ENCODE measurements at regions not wholly inside any gene's neighbourhood (a gene's known extent, or its start where the extent isn't known, plus 50 kb on each side); places are given as distances from the start of the nearest gene placed in this dataset.

- DNase-seq (ENCODE audit: low read depth), result no peak
- no peak overlapping the region for H3K4me3 ChIP-seq (ENCODE audit: low read depth, low read length)
- TF ChIP-seq CTCF (conservative IDR thresholded peaks at IDR 0.05; ENCODE audit: low read depth, low read length), result no peak
Measured at GRCh38 chr11:28675183-28675582, 567.0 kb downstream of the METTL15 start.

GRCh38 chr11:28674433-28675103 is 566.4 kb downstream of the METTL15 start:
- DNase-seq (ENCODE audit: low read depth), result peak; percentile 68
- TF ChIP-seq CTCF (conservative IDR thresholded peaks at IDR 0.05; ENCODE audit: low read depth, low read length), result peak; percentile 69
- no peak overlapping the region for H3K4me3 ChIP-seq (ENCODE audit: low read depth, low read length)

GRCh38 chr11:28673691-28674432 is 565.7 kb downstream of the METTL15 start:
- TF ChIP-seq CTCF (conservative IDR thresholded peaks at IDR 0.05; ENCODE audit: low read depth, low read length), result no peak
- DNase-seq (ENCODE audit: low read depth), result no peak
- H3K4me3 ChIP-seq (ENCODE audit: low read depth, low read length), result no peak overlapping the region

GRCh38 chr11:28671274-28671673 is 563.1 kb downstream of the METTL15 start:
- no peak for DNase-seq (ENCODE audit: low read depth)
- no peak for TF ChIP-seq CTCF (conservative IDR thresholded peaks at IDR 0.05; ENCODE audit: low read depth, low read length)

GRCh38 chr11:28666632-28667031 is 558.4 kb downstream of the METTL15 start:
- peak; percentile 70 for DNase-seq (ENCODE audit: low read depth)
- H3K4me3 ChIP-seq (ENCODE audit: low read depth, low read length), result no peak overlapping the region
- TF ChIP-seq CTCF (conservative IDR thresholded peaks at IDR 0.05; ENCODE audit: low read depth, low read length), result no peak

More at GRCh38 chr11:28671274-28671673, 563.1 kb downstream of the METTL15 start:
- H3K4me3 ChIP-seq (ENCODE audit: low read depth, low read length), result no peak overlapping the region

- DNase-seq (ENCODE audit: low read depth), result no peak
- no peak for TF ChIP-seq CTCF (conservative IDR thresholded peaks at IDR 0.05; ENCODE audit: low read depth, low read length)
- no peak overlapping the region for H3K4me3 ChIP-seq (ENCODE audit: low read depth, low read length)
Measured at GRCh38 chr11:28659716-28660348, 551.6 kb downstream of the METTL15 start.

Measured in choroid plexus epithelial cell (primary cell).